Activated CD8-positive, alpha-beta memory T cell treated with anti-CD3 and anti-CD28 coated beads for 4 hours (primary cell): ENCODE measurements at regions not wholly inside any gene's neighbourhood (a gene's known extent, or its start where the extent isn't known, plus 50 kb on each side); places are given as distances from the start of the nearest gene placed in this dataset.

Experiments
- DNase-seq, 2 donors: peaks; one replicate each; pipeline ENCODE4 v3.0.0-alpha.2; 2020; ENCODE audit warnings: low read depth in 2 of 2

- DNase-seq = no peak
Observed at GRCh38 chr2:226383461-226383860, 416.2 kb downstream of the IRS1 start.

- DNase-seq = no peak
Observed at GRCh38 chr2:226380679-226381078, 418.9 kb downstream of the IRS1 start.

- no peak for DNase-seq
Observed at GRCh38 chr2:226378753-226379705, 420.6 kb downstream of the IRS1 start.

- DNase-seq = no peak
Observed at GRCh38 chr2:226376516-226377180, 423.0 kb downstream of the IRS1 start.

GRCh38 chr2:226366920-226367319 is 432.7 kb downstream of the IRS1 start:
- no peak for DNase-seq

- no peak for DNase-seq
Observed at GRCh38 chr2:226364217-226364616, 435.4 kb downstream of the IRS1 start.

GRCh38 chr2:226362980-226363379 is 436.6 kb downstream of the IRS1 start:
- no peak for DNase-seq

- DNase-seq = no peak
Observed at GRCh38 chr2:226360658-226361057, 439.0 kb downstream of the IRS1 start.

GRCh38 chr2:226358688-226359087 is 440.9 kb downstream of the IRS1 start:
- no peak for DNase-seq

GRCh38 chr2:226357816-226358215 is 441.8 kb downstream of the IRS1 start:
- no peak for DNase-seq

- no peak for DNase-seq
Observed at GRCh38 chr2:226355600-226355999, 444.0 kb downstream of the IRS1 start.

- DNase-seq = no peak
Observed at GRCh38 chr2:226354434-226354833, 445.2 kb downstream of the IRS1 start.

- DNase-seq = no peak
Observed at GRCh38 chr2:226352941-226353560, 446.6 kb downstream of the IRS1 start.

GRCh38 chr2:226351711-226352110 is 447.9 kb downstream of the IRS1 start:
- DNase-seq = no peak

GRCh38 chr2:226339616-226340015 is 460.0 kb downstream of the IRS1 start:
- DNase-seq = no peak

GRCh38 chr2:226338825-226339224 is 460.8 kb downstream of the IRS1 start:
- DNase-seq = no peak

- DNase-seq = no peak
Observed at GRCh38 chr2:226337941-226338600, 461.5 kb downstream of the IRS1 start.

GRCh38 chr2:226336283-226336682 is 463.3 kb downstream of the IRS1 start:
- no peak for DNase-seq

- DNase-seq = no peak
Observed at GRCh38 chr2:226334981-226335720, 464.5 kb downstream of the IRS1 start.

GRCh38 chr2:226333388-226333787 is 466.2 kb downstream of the IRS1 start:
- no peak for DNase-seq

- DNase-seq = no peak
Observed at GRCh38 chr2:226330206-226330605, 469.4 kb downstream of the IRS1 start.
